DMS79 (cell line): ENCODE measurements at regions not wholly inside any gene's neighbourhood (a gene's known extent, or its start where the extent isn't known, plus 50 kb on each side); places are given as distances from the start of the nearest gene placed in this dataset.
A peak's percentile ranks its signal among the peaks of the same experiment; 100 is the strongest.

Experiments used
- DNase-seq: peaks from one replicate; lab custom pipeline; 2025; lab: John Stamatoyannopoulos, UW

GRCh38 chr16:5850632-5851392, 753.2 kb upstream of the EEF2KMT start:
- DNase-seq: no peak

- no peak for DNase-seq
Measured at GRCh38 chr16:5845046-5845445, 747.5 kb upstream of the EEF2KMT start.

- no peak for DNase-seq
Measured at GRCh38 chr16:5841974-5842373, 744.4 kb upstream of the EEF2KMT start.

- no peak for DNase-seq
Measured at GRCh38 chr16:5838725-5839124, 741.1 kb upstream of the EEF2KMT start.

- DNase-seq: no peak
Measured at GRCh38 chr16:5838071-5838470, 740.5 kb upstream of the EEF2KMT start.

- DNase-seq: no peak
Measured at GRCh38 chr16:5837007-5837670, 739.5 kb upstream of the EEF2KMT start.

GRCh38 chr16:5835876-5836275, 738.3 kb upstream of the EEF2KMT start:
- DNase-seq: no peak

- no peak for DNase-seq
Measured at GRCh38 chr16:5826332-5826731, 728.7 kb upstream of the EEF2KMT start.

GRCh38 chr16:5820472-5820871, 722.9 kb upstream of the EEF2KMT start:
- no peak for DNase-seq

GRCh38 chr16:5815570-5816237, 718.1 kb upstream of the EEF2KMT start:
- DNase-seq: no peak

GRCh38 chr16:5801396-5801795, 703.8 kb upstream of the EEF2KMT start:
- no peak for DNase-seq

GRCh38 chr16:5793556-5793955, 696.0 kb upstream of the EEF2KMT start:
- DNase-seq: no peak

GRCh38 chr16:5791011-5791657, 693.5 kb upstream of the EEF2KMT start:
- DNase-seq: peak; percentile 23

- no peak for DNase-seq
Measured at GRCh38 chr16:5790512-5790911, 692.9 kb upstream of the EEF2KMT start.

- DNase-seq: no peak
Measured at GRCh38 chr16:5789033-5789432, 691.4 kb upstream of the EEF2KMT start.

- no peak for DNase-seq
Measured at GRCh38 chr16:5781436-5781835, 683.8 kb upstream of the EEF2KMT start.

- DNase-seq: no peak
Measured at GRCh38 chr16:5776876-5777275, 679.3 kb upstream of the EEF2KMT start.

- no peak for DNase-seq
Measured at GRCh38 chr16:5775916-5776315, 678.3 kb upstream of the EEF2KMT start.

- DNase-seq: no peak
Measured at GRCh38 chr16:5770118-5770517, 672.5 kb upstream of the EEF2KMT start.

GRCh38 chr16:5769513-5769912, 671.9 kb upstream of the EEF2KMT start:
- no peak for DNase-seq

- DNase-seq: no peak
Measured at GRCh38 chr16:5768445-5768844, 670.9 kb upstream of the EEF2KMT start.

GRCh38 chr16:5763176-5763575, 665.6 kb upstream of the EEF2KMT start:
- no peak for DNase-seq

- no peak for DNase-seq
Measured at GRCh38 chr16:5762362-5762761, 664.8 kb upstream of the EEF2KMT start.
